PC-9 (cell line): ENCODE measurements at regions not wholly inside any gene's neighbourhood (a gene's known extent, or its start where the extent isn't known, plus 50 kb on each side); places are given as distances from the start of the nearest gene placed in this dataset.

Experiments used
- CTCF ChIP-seq: fragments of 200-600 bp; sonication (generic); conservative IDR thresholded peaks from 2 replicates; pipeline ENCODE4 v1.6.1; 2017; ENCODE audit warnings: mixed run types, antibody characterized with exemption, mild to moderate bottlenecking, moderate library complexity
- EZH2 ChIP-seq: fragments of 200-600 bp; sonication (generic); IDR thresholded peaks from 2 replicates; pipeline ENCODE4 v1.8.0; 2017; ENCODE audit warnings: antibody characterized with exemption, low read depth

GRCh38 chr11:112685111-112685510 is 276.1 kb upstream of the NCAM1 start:
- no peak for TF ChIP-seq CTCF
- TF ChIP-seq EZH2 = no peak
